Liver (tissue), 8 donors: ENCODE measurements at regions not wholly inside any gene's neighbourhood (a gene's known extent, or its start where the extent isn't known, plus 50 kb on each side); places are given as distances from the start of the nearest gene placed in this dataset.

Experiments used
- DNase-seq: peaks from one replicate; pipeline ENCODE4 v3.0.0-alpha.2; 2017; ENCODE audit warnings: low spot score
- H3K27ac ChIP-seq, 2 donors: one replicate each; pipeline ENCODE4 v1.7.0; 2013; ENCODE audit warnings: inconsistent platforms in 2 of 2, low read length in 2 of 2, control low read depth in 1 of 2, low read depth in 1 of 2, mild to moderate bottlenecking in 1 of 2
- H3K27me3 ChIP-seq, 4 donors: one replicate each; pipeline versions ENCODE4 v1.6.1 to v1.7.0; 2013; ENCODE audit warnings: low read length in 3 of 4, inconsistent platforms in 1 of 4, mild to moderate bottlenecking in 1 of 4, moderate library complexity in 1 of 4; ENCODE audit not compliant: control insufficient read depth in 4 of 4, insufficient read depth in 4 of 4
- H3K36me3 ChIP-seq, 4 donors: one replicate each; pipeline versions ENCODE4 v1.6.1 to v1.7.0; 2013; ENCODE audit warnings: low read length in 3 of 4, mild to moderate bottlenecking in 3 of 4, low read depth in 1 of 4, moderate library complexity in 1 of 4; ENCODE audit not compliant: control insufficient read depth in 4 of 4, insufficient read depth in 3 of 4
- H3K4me1 ChIP-seq, 4 donors: one replicate each; pipeline versions ENCODE4 v1.6.1 to v1.7.0; 2013; ENCODE audit warnings: low read length in 3 of 4, mild to moderate bottlenecking in 3 of 4, moderate library complexity in 1 of 4; ENCODE audit not compliant: control insufficient read depth in 4 of 4, insufficient read depth in 4 of 4
- H3K4me3 ChIP-seq, 3 donors: one replicate each; pipeline versions ENCODE4 v1.6.1 to v1.7.0; 2013; ENCODE audit warnings: low read length in 3 of 3, control low read depth in 1 of 3, low read depth in 1 of 3, mild to moderate bottlenecking in 1 of 3
- H3K9ac ChIP-seq, 2 donors: one replicate each; pipeline ENCODE4 v1.7.0; 2013; ENCODE audit warnings: low read length in 2 of 2, mild to moderate bottlenecking in 2 of 2, moderate library complexity in 2 of 2, control low read depth in 1 of 2, low read depth in 1 of 2
- H3K9me3 ChIP-seq, 4 donors: one replicate each; pipeline versions ENCODE4 v1.6.1 to v1.7.0; 2013; ENCODE audit warnings: low read length in 3 of 4; ENCODE audit not compliant: control insufficient read depth in 4 of 4
- CTCF ChIP-seq: fragments of 150-350 bp; IDR thresholded peaks from 2 replicates; pipeline ENCODE4 v1.5.1; 2017; ENCODE audit warnings: improper control_type of control experiment, low read depth, low read length; ENCODE audit not compliant: missing input control
- EGR1 ChIP-seq, 2 donors: IDR thresholded peaks; 2 replicates each; pipeline ENCODE4 v1.6.1; 2016 to 2018; ENCODE audit warnings: antibody characterized with exemption in 2 of 2, low read depth in 2 of 2
- FOXA1 ChIP-seq: IDR thresholded peaks from 2 replicates; pipeline ENCODE4 v1.6.1; 2016; ENCODE audit warnings: antibody characterized with exemption
- GABPA ChIP-seq, 2 donors: IDR thresholded peaks in 1 of 2; conservative IDR thresholded peaks in 1 of 2; 2 replicates each; pipeline ENCODE4 v1.6.1; 2016; ENCODE audit warnings: antibody characterized with exemption in 2 of 2, mild to moderate bottlenecking in 1 of 2, moderate library complexity in 1 of 2
- HNF4G ChIP-seq: IDR thresholded peaks from 2 replicates; pipeline ENCODE4 v1.6.1; 2016; ENCODE audit warnings: antibody characterized with exemption
- JUND ChIP-seq, 2 donors: IDR thresholded peaks; 2 replicates each; pipeline ENCODE4 v1.6.1; 2016; ENCODE audit warnings: antibody characterized with exemption in 2 of 2
- MAX ChIP-seq: IDR thresholded peaks from 2 replicates; pipeline ENCODE4 v1.6.1; 2016; ENCODE audit warnings: antibody characterized with exemption
- NR2F2 ChIP-seq: IDR thresholded peaks from 2 replicates; pipeline ENCODE4 v1.6.1; 2016; ENCODE audit warnings: antibody characterized with exemption
- RXRA ChIP-seq, 2 donors: IDR thresholded peaks; 2 replicates each; pipeline ENCODE4 v1.6.1; 2017 to 2018; ENCODE audit warnings: antibody characterized with exemption in 2 of 2, mild to moderate bottlenecking in 1 of 2
- SP1 ChIP-seq: IDR thresholded peaks from 2 replicates; pipeline ENCODE4 v1.6.1; 2018; ENCODE audit warnings: antibody characterized with exemption, mild to moderate bottlenecking
- TAF1 ChIP-seq: conservative IDR thresholded peaks from 2 replicates; pipeline ENCODE4 v1.6.1; 2016; ENCODE audit warnings: antibody characterized with exemption, mild to moderate bottlenecking
- YY1 ChIP-seq: IDR thresholded peaks from 2 replicates; pipeline ENCODE4 v1.6.1; 2016; ENCODE audit warnings: antibody characterized with exemption, mild to moderate bottlenecking
- ZBTB33 ChIP-seq: IDR thresholded peaks from 2 replicates; pipeline ENCODE4 v1.6.1; 2016; ENCODE audit warnings: antibody characterized with exemption
- WGBS: extraction: QIAGEN DNeasy Blood & Tissue Kit; methylation state at CpG from one replicate; pipeline ENCODE4 v1.1.7; 2013; 5-methylcytosine and 5-hydroxymethylcytosine counted together
- donor health status: healthy.
- donor health status: healthy.
- donor health status: healthy.
- donor health status: healthy.
- donor health status: healthy.

GRCh38 chr13:32947411-32948276, 68.6 kb upstream of the KL start:
- TF ChIP-seq TAF1 (no peak), NR2F2 (no peak), GABPA (IDR thresholded peaks at IDR 0.05 in 1 of 2, conservative IDR thresholded peaks at IDR 0.05 in 1 of 2) (no peak), HNF4G (no peak), CTCF (no peak), JUND (IDR thresholded peaks at IDR 0.05) (no peak), RXRA (IDR thresholded peaks at IDR 0.05) (no peak), SP1 (no peak), ZBTB33 (no peak), EGR1 (IDR thresholded peaks at IDR 0.05; ENCODE audit: low read depth in 2 of 2) (no peak), YY1 (no peak), MAX (no peak)
- H3K36me3 ChIP-seq = no peaks in the 10 kb centered on the region
- H3K9ac ChIP-seq = no peak overlapping the region
- WGBS = 85% methylated on average over 8 of the region's 8 CpGs
- H3K4me1 ChIP-seq = no peaks in the 10 kb centered on the region
- peaks cover 0 to 2% (median 0%) of the 10 kb centered on the region in 4 donors for H3K9me3 ChIP-seq
- DNase-seq = no peak
- no peak overlapping the region for H3K4me3 ChIP-seq
- H3K27ac ChIP-seq = no peak overlapping the region
- H3K27me3 ChIP-seq = no peaks in the 10 kb centered on the region

- 78% methylated on average over 2 of the region's 2 CpGs for WGBS
- peaks cover 0 to 2% (median 0%) of the 10 kb centered on the region in 4 donors for H3K9me3 ChIP-seq
- no peaks in the 10 kb centered on the region for H3K36me3 ChIP-seq
- no peak overlapping the region for H3K9ac ChIP-seq
- no peaks in the 10 kb centered on the region for H3K27me3 ChIP-seq
- no peak for DNase-seq
- H3K27ac ChIP-seq = no peak overlapping the region
- TF ChIP-seq ZBTB33 (no peak), GABPA (IDR thresholded peaks at IDR 0.05 in 1 of 2, conservative IDR thresholded peaks at IDR 0.05 in 1 of 2) (no peak), FOXA1 (no peak), HNF4G (no peak), EGR1 (IDR thresholded peaks at IDR 0.05; ENCODE audit: low read depth in 2 of 2) (no peak), CTCF (no peak), YY1 (no peak), RXRA (IDR thresholded peaks at IDR 0.05) (no peak), NR2F2 (no peak)
- no peaks in the 10 kb centered on the region for H3K4me1 ChIP-seq
- no peak overlapping the region for H3K4me3 ChIP-seq
These were observed 66.4 kb upstream of the KL start for GRCh38 chr13:32949820-32950219.
